ENCODE measurements at regions not wholly inside any gene's neighbourhood (a gene's known extent, or its start where the extent isn't known, plus 50 kb on each side); places are given as distances from the start of the nearest gene placed in this dataset.
A peak's percentile ranks its signal among the peaks of the same experiment; 100 is the strongest.

DNA sequence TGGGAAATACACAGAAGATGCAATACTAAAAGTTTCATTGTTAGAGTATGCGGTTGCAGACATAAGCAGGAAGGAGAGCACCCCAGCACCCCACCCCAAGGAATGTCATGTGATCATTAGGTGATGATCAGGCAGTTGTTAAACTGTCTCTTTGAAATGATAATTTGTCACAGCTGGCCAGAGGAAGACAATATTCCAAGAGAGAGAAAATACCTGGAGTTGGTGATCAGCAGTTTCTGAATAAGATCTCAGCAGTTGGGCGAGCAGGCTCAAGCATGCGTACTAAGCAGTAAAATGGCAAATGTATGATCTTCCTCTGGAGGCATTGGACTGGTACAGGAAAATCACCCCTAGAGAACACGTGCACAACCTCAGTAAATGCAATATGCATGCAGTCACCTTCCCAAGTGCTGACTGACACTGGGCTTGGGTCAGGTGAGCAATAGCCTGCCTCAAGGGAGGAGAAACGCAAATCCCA is 250.1 kb upstream of the MBL2 start:
- Histone ChIP-seq H3K4me1 (ENCODE audit: low read depth) (no peaks in the 10 kb centered on the region), H3K4me3 (no peak overlapping the region), H3K9me3 (no peaks in the 10 kb centered on the region), H3K36me3 (ENCODE audit: low read depth) (no peaks in the 10 kb centered on the region)
- no peak for DNase-seq
- intact Hi-C loops (cut with DNase I, micrococcal nuclease) = no loop called here
- ATAC-seq = no peak
- TF ChIP-seq, protein P1, sequence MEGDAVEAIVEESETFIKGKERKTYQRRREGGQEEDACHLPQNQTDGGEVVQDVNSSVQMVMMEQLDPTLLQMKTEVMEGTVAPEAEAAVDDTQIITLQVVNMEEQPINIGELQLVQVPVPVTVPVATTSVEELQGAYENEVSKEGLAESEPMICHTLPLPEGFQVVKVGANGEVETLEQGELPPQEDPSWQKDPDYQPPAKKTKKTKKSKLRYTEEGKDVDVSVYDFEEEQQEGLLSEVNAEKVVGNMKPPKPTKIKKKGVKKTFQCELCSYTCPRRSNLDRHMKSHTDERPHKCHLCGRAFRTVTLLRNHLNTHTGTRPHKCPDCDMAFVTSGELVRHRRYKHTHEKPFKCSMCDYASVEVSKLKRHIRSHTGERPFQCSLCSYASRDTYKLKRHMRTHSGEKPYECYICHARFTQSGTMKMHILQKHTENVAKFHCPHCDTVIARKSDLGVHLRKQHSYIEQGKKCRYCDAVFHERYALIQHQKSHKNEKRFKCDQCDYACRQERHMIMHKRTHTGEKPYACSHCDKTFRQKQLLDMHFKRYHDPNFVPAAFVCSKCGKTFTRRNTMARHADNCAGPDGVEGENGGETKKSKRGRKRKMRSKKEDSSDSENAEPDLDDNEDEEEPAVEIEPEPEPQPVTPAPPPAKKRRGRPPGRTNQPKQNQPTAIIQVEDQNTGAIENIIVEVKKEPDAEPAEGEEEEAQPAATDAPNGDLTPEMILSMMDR (IDR thresholded peaks at IDR 0.05) = no peak

DNA sequence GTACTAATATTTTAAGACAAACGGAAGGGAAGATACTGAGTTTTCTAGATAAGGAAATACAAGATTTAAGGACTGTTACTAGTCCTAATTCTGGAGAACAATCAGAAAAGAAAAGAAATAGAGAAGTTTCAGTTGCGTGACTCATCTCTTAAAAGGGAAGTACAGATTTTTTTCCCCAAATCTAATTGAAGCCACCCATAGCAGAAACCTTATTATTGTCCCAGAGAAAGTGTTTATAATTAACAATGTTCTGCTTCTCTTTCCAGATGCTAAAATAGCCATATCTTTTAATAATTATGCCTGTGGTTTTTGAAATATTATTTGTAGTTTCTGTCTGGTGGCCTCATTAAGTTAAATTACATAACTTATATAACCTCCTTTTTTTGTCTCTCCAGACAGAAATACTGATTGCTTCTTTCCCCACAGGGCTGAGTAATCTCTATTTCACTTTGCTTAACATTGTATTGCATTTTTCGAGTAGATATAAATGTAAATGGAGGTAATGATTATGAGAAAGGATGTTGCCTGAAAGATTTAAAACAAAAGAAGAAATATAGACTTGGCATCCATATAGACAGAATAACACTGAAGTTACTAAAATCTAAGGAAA is 240.7 kb upstream of the MBL2 start:
- H3K9me3 ChIP-seq = no peaks in the 10 kb centered on the region
- no peaks in the 10 kb centered on the region for H3K36me3 ChIP-seq (ENCODE audit: low read depth)
- H3K4me1 ChIP-seq (ENCODE audit: low read depth) = no peaks in the 10 kb centered on the region
- no peak for ATAC-seq
- TF ChIP-seq, protein P1 (IDR thresholded peaks at IDR 0.05) = no peak
- DNase-seq = no peak
- no peak overlapping the region for H3K4me3 ChIP-seq
- intact Hi-C loops (cut with DNase I, micrococcal nuclease) = no loop called here

DNA sequence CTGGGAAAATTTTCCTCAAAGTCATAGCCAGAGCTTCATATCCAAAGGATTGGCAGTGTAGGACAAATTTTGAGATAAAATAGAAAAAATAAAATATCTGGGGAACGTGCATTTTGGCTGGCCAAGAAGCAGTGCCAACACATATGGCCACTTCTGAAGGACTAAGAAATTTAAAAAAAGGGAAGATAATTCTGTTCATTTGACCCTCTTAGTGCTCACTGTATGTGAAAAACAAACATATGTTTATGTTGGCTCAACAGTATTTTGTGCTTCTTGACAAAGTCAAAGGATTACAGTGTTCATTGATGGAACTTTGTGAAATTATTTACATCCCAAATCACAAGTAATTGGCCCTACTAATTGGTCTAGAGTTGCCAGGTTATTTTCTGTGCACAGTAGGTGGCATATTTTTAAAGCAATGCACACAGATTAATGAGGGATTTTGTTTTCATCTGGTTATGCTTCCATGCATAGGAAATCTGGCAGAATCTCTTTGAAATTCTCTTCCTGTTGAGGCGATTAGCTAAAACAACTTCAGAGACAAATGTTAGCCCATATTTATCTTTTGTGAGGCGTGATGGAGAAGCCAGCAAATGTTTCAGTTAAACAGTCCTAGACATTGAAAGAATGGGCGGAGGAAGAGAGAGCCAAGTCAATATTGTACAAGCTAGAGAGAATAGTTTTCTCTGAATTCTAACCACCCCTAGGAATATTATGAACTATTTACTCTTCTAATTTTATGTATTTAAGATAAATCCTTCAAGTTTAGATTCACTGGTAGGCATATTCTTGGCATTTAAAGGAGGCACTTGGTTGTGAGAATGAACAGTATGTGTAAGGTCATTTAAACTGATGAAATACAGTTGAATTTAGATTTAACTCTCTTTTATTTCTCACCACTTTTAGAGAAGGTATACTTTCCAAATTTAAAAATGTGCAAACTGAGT is 237.7 kb upstream of the MBL2 start:
- TF ChIP-seq, protein P1 (IDR thresholded peaks at IDR 0.05) = no peak

DNA sequence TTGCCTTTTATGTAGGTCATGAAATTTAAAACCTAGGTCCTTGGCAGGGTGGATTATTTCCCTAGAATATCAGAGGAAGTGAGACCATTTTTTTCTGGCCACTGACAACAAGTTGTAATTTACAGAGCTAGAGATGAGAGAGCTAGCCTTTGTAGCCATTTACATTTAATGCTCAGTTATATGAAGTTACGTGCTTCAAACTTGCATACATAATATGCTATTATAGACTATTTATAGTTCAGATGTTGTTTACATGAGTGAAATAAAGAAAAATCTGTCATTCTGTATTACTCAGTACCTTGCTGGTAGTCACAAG is 234.9 kb upstream of the MBL2 start:
- ATAC-seq = no peak
- intact Hi-C loops (cut with DNase I, micrococcal nuclease) = no loop called here

More for the DNA sequence above, 237.7 kb upstream of the MBL2 start:
- Histone ChIP-seq H3K36me3 (ENCODE audit: low read depth) (no peaks in the 10 kb centered on the region), H3K9me3 (no peaks in the 10 kb centered on the region), H3K4me1 (ENCODE audit: low read depth) (peaks cover 7% of the 10 kb centered on the region), H3K4me3 (no peak overlapping the region)
- no peak for DNase-seq
- intact Hi-C loops (cut with DNase I, micrococcal nuclease) = no loop called here
- no peak for ATAC-seq

DNA sequence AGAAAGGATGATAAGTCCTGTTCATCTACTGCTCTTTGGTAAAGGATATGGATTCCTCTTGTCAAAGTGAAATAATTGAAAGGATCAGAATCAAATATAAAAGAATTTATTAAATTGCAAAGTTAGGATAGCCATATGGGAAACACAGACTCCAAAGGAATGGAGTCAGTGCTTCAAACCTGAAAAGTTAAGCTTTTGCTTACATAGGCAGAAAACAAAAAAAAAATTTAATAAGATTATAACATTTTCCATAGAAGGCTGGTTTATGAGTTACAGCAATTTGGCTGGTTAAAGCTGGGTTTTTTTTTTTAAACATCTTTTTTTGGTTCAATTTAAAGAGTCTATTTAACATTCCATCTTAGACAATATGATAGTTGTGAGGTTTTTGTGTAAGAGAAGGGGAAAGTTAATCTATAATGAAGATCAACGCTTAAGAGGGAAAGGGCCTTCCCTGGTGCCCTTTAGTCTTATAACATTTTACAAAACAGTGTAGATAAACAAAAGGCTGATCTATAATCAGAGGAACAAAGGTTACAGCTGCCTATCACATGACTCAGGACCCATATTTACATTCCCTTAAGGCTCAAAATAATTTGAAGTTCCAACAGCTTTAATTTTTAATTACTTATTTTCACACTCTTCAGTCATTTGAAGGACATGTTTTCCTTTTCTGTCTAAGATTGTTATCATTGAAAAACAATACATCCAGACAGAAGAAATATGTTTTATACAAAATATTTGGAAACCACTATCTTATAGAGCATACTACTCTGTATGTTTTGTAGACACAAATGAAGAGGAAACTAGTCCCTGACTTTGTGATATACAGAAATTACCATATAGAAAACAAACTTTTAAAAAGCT is 234.3 kb upstream of the MBL2 start:
- TF ChIP-seq, protein P1 (IDR thresholded peaks at IDR 0.05) = no peak

More for the DNA sequence above, 234.9 kb upstream of the MBL2 start:
- Histone ChIP-seq H3K4me1 (ENCODE audit: low read depth) (peaks cover 7% of the 10 kb centered on the region), H3K4me3 (no peak overlapping the region), H3K36me3 (ENCODE audit: low read depth) (no peaks in the 10 kb centered on the region), H3K9me3 (no peaks in the 10 kb centered on the region)
- DNase-seq = no peak
- TF ChIP-seq, protein P1 (IDR thresholded peaks at IDR 0.05) = no peak

More for the DNA sequence above, 234.3 kb upstream of the MBL2 start:
- peaks cover 7% of the 10 kb centered on the region for H3K4me1 ChIP-seq (ENCODE audit: low read depth)
- ATAC-seq (peak; percentile 84), DNase-seq (peak in 1 of 3 donors; percentile 32)
- no peak overlapping the region for H3K4me3 ChIP-seq
- intact Hi-C loops (cut with DNase I, micrococcal nuclease) = no loop called here
- no peaks in the 10 kb centered on the region for H3K9me3 ChIP-seq
- H3K36me3 ChIP-seq (ENCODE audit: low read depth) = no peaks in the 10 kb centered on the region

Measured in mucosa of descending colon (tissue), 3 donors.